ENCODE measurements at regions not wholly inside any gene's neighbourhood (a gene's known extent, or its start where the extent isn't known, plus 50 kb on each side); places are given as distances from the start of the nearest gene placed in this dataset.
A peak's percentile ranks its signal among the peaks of the same experiment; 100 is the strongest.

DNA sequence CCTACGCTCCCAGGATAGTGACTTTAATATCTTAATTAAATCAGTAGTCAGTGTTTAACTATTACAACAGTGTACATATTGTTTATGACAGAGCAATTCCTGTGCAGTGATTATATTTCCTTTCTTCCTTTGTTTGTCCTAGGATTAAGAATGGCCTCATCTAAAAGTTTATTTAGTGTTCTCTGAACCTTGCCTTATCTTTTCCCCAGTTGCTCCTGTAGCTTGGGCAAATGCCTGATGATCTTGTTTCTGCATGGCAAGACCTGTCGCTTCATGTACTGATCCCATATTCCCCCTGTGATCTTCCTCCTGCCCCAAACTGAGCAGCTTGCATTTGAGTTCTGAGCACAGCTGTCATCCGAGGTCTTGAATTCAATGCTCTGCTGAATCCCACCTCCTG is 69.1 kb upstream of the STUM start:
- DNase-seq (no peak), ATAC-seq (ENCODE audit: low read depth in 2 of 2) (no peak)
- H3K36me3 Mint-ChIP-seq = no peaks in the 10 kb centered on the region
- no peak overlapping the region for H3K27ac Mint-ChIP-seq
- no peak overlapping the region for H3K4me3 Mint-ChIP-seq
- no peaks in the 10 kb centered on the region for H3K4me1 Mint-ChIP-seq
- H3K9me3 Mint-ChIP-seq = no peaks in the 10 kb centered on the region
- H3K27me3 Mint-ChIP-seq = peaks cover 13 to 30% (median 25%) of the 10 kb centered on the region in 3 donors

DNA sequence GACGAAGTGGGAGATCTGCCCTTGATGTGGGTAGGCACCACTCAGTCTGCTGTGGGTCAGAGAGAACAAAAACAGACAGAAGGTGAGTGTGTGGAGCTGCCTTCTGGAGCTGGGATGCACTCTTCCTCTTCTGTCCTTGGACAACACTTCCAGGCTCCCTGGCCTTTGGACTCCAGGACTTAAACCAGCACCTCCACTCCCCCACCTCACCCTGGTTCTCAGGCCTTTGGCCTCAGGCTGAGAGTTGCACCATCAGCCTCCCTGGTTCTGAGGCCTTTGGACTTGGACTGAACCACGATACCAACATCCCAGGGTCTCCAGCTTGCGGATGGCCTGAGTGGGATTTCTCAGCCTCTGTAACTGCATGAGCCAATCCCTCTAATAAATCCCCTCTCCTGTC is 68.1 kb upstream of the STUM start:
- no peak for ATAC-seq (ENCODE audit: low read depth in 2 of 2)
- Mint-ChIP-seq H3K4me3 (no peak overlapping the region), H3K27me3 (peaks cover 16 to 40% (median 34%) of the 10 kb centered on the region in 3 donors), H3K9me3 (no peaks in the 10 kb centered on the region), H3K4me1 (no peaks in the 10 kb centered on the region), H3K27ac (no peak overlapping the region), H3K36me3 (no peaks in the 10 kb centered on the region)
- DNase-seq = no peak

DNA sequence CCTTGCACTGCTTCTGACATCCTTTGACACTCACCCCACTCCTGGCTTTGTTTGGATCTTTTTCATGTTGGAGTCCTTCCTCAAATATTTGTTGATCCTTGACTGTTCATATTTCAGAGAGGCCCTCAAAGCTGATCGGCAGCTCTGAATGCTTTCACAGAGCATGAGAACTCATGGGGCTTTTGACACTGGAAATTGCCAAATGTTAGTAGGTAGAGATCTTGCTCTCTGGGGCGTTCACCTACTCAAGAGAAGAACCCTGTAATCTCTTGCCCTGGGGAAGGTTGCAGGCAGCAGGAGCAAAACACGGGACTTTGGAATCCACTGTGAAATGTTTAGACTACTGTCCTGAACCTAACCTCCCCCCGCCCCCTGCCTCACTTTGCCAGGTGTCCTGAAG is 67.4 kb upstream of the STUM start:
- Mint-ChIP-seq H3K27ac (no peak overlapping the region), H3K4me1 (no peaks in the 10 kb centered on the region), H3K27me3 (peaks cover 22 to 47% (median 40%) of the 10 kb centered on the region in 3 donors), H3K4me3 (no peak overlapping the region), H3K36me3 (peaks cover 0 to under 1% of the 10 kb centered on the region in 2 donors), H3K9me3 (peaks cover 0 to 6% (median 0%) of the 10 kb centered on the region in 7 donors)
- ATAC-seq (ENCODE audit: low read depth in 2 of 2) (no peak), DNase-seq (no peak)

DNA sequence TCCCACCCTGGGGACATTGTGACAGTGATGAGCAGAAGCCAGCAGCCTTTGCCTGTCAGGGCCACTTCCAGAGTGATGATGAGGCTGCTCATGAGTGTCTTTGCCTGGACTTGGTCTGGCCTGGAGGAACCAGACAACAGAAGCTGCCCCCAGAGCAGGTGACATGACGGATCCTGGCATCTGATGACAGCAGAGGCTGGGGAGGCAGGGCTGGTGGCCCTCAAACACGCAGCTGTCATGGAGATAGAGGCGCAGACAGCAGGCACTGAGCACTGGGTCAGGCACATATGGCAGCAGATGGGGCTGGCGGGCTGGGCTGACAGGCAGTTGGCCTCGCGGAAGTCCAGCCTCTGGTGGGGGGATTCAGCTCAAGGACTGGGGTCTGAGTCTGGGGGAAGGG is 66.4 kb upstream of the STUM start:
- peaks cover 7 to 11% of the 10 kb centered on the region in 2 donors for H3K36me3 Mint-ChIP-seq
- H3K9me3 Mint-ChIP-seq = peaks cover 0 to 16% (median 6%) of the 10 kb centered on the region in 7 donors
- peaks cover 33 to 56% (median 51%) of the 10 kb centered on the region in 3 donors for H3K27me3 Mint-ChIP-seq
- no peak overlapping the region for H3K4me3 Mint-ChIP-seq
- no peak for ATAC-seq (ENCODE audit: low read depth in 2 of 2)
- no peaks in the 10 kb centered on the region for H3K4me1 Mint-ChIP-seq
- no peak for DNase-seq
- H3K27ac Mint-ChIP-seq = no peak overlapping the region

DNA sequence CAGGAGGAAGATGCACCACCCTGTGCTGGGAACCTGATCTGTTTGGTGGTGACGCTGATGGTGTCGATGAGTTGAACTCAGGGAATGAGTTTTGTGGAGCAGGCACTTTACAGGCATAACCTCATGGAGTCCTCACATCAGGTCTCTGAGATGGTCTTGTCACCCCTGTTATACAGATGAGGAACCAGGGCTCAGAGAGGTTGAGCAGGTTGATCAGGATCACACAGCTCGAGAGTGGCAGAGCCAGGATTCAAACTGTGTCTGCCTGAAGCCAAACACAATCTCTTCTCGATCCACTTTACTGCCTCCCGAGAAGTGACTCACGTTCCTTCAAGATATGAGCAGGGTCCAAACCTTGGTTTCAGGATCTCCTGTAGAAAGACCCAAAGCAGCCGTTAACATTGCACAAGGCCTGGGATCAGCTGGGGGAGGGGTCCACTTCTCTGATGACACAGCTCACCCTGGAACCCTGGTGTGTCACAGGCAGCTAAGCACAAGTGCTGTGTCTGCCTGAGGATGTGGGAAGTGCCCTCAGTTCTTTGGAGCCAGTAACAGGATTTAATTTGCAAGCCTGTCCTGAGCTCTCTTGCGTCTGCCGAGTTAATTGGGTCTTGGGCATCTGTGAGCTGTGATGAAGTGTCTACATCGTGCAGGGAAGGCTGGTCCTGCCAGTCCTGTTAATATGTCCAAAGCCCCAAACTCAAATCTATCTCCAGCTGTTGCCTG is 65.4 kb upstream of the STUM start:
- ATAC-seq (ENCODE audit: low read depth in 2 of 2) (no peak), DNase-seq (no peak)
- Mint-ChIP-seq H3K4me3 (no peak overlapping the region), H3K36me3 (peaks cover 7 to 12% of the 10 kb centered on the region in 2 donors), H3K9me3 (peaks cover 0 to 24% (median 9%) of the 10 kb centered on the region in 7 donors), H3K27ac (peak overlapping the region in 1 of 6 donors; percentile 19), H3K27me3 (peaks cover 34 to 62% (median 56%) of the 10 kb centered on the region in 3 donors), H3K4me1 (no peaks in the 10 kb centered on the region)

DNA sequence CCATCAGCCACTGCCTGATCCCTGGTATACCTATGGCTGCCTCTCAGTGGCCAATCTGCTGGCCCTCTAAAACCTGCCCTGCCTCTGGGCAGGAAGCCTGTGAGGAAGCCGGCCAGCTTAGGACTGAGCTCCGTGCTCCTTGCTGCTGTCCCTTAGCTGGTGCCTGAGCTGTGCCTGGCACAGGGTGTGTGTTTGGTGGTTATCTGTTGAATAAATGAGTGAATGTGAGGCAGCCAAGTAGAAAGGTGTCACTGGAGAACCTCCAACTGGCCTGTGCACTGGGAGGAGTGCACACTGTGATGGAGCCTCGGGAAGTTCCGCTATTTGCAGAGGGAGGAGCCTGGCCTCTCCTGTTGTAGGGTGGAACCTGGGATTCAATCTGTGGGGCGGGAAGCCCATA is 63.4 kb upstream of the STUM start:
- DNase-seq (no peak), ATAC-seq (ENCODE audit: low read depth in 2 of 2) (no peak)
- Mint-ChIP-seq H3K27ac (no peak overlapping the region), H3K27me3 (peaks cover 34 to 67% (median 64%) of the 10 kb centered on the region in 3 donors), H3K9me3 (peaks cover 0 to 25% (median 9%) of the 10 kb centered on the region in 7 donors), H3K4me3 (no peak overlapping the region), H3K36me3 (peaks cover 7 to 12% of the 10 kb centered on the region in 2 donors), H3K4me1 (no peaks in the 10 kb centered on the region)

DNA sequence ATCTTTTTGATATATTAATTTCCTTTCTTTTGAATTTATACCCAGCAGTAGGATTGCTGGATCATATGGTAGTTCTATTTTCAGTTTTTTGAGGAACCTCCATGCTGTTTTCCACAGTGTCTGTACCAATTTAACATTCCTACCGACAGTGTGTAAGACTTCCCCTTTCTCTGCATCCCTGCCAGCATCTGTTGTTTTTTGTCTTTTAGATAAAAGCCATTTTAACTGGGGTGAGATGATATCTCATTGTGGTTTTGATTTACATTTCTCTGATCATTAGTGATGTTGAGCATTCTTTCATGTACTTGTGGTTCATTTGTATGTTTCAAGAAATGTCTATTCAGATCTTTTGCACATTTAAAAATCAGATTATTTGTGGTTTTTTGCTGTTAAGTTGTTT is 62.4 kb upstream of the STUM start:
- H3K27me3 Mint-ChIP-seq = peaks cover 34 to 67% (median 64%) of the 10 kb centered on the region in 3 donors
- H3K27ac Mint-ChIP-seq = no peak overlapping the region
- no peak overlapping the region for H3K4me3 Mint-ChIP-seq
- peaks cover 0 to 25% (median 9%) of the 10 kb centered on the region in 7 donors for H3K9me3 Mint-ChIP-seq
- peaks cover 7 to 12% of the 10 kb centered on the region in 2 donors for H3K36me3 Mint-ChIP-seq
- DNase-seq (no peak), ATAC-seq (ENCODE audit: low read depth in 2 of 2) (no peak)
- H3K4me1 Mint-ChIP-seq = peaks cover 0 to 1% (median 0%) of the 10 kb centered on the region in 3 donors

DNA sequence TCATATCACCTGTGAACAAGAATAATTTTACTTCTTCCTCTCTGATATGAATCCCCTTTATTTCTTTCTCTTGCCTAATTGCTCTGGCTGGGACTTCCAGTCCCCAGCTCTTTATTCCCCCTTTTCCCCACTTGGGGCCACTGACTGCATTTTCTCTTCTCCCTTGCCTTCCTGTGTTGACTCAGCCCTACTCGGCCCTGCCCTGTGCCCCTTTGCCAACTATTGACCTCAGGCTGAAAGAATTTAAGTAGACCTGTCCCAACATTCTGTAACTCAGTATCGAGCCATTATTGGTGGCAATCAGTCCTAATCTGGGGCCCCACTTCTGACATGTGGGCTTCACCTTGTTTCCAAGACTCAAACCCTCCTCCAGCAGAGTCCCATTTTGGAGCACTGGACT is 60.6 kb upstream of the STUM start:
- Mint-ChIP-seq H3K4me3 (no peak overlapping the region), H3K9me3 (peaks cover 0 to 25% (median 11%) of the 10 kb centered on the region in 7 donors), H3K27me3 (peaks cover 25 to 53% (median 48%) of the 10 kb centered on the region in 3 donors), H3K27ac (no peak overlapping the region), H3K4me1 (peaks cover 0 to 8% (median 4%) of the 10 kb centered on the region in 3 donors), H3K36me3 (peaks cover 7 to 12% of the 10 kb centered on the region in 2 donors)
- DNase-seq (no peak), ATAC-seq (ENCODE audit: low read depth in 2 of 2) (no peak)

DNA sequence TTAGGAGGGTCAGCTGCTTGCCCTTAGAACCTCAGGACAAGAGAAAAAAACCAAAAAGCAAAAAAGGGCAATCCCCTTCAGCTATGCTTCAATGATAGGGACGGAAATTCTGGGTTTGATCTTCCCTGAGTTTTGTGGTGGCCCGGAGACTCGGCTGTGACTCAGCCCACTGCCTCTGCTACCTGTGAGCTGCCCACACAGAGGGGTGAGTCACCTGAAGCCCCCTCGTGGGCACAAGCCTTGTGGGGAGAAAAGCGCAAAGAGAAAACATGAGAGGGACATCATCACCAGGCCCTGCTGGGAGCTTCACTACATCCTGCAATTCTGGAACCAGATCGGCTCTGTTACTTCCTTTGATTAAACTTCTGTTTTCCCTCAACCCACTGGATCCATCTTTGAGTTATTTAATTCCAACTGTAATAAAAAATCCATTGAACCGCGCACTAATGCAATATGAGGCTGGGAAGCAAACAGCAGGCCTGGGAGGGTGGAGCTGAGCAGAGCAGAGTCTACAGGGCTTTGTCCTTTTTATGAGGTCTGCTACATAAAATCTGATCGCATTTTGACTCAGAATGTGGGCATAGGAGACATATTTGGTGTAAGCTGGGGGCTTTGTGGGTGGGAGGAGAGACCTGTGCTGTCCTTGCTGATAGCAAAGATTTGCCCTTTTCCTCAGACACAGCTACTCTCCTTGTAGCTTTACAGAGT is 58.7 kb upstream of the STUM start:
- Mint-ChIP-seq H3K27me3 (peaks cover 26 to 38% (median 35%) of the 10 kb centered on the region in 3 donors), H3K36me3 (peaks cover 7 to 12% of the 10 kb centered on the region in 2 donors)

DNA sequence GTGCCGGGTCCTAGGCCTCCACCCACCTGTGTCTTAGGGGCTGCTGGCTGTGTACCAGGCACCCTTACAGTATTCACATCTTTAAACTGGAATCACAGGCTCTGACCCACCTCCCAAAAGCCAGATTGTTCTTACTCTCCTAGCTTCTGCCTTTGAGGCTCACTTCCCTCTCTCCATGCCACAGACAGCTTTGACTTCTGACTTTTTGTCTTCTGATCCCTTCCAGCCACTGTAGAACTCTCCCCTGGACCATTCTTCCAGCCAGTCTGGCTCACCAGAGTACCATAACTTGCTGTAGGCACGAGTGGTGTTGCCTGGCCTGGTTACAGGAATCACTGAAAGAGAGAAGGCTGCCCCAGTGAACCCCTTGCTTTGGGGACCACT is 58.1 kb upstream of the STUM start:
- H3K4me3 Mint-ChIP-seq = no peak overlapping the region
- H3K36me3 Mint-ChIP-seq = peaks cover 7 to 12% of the 10 kb centered on the region in 2 donors
- DNase-seq = no peak
- peak overlapping the region in 2 of 6 donors; percentile 4 to 60 for H3K27ac Mint-ChIP-seq
- peaks cover 24 to 33% (median 30%) of the 10 kb centered on the region in 3 donors for H3K27me3 Mint-ChIP-seq
- H3K9me3 Mint-ChIP-seq = peaks cover 0 to 25% (median 11%) of the 10 kb centered on the region in 7 donors
- ATAC-seq (ENCODE audit: low read depth in 2 of 2) = no peak
- peaks cover 0 to 8% (median 8%) of the 10 kb centered on the region in 3 donors for H3K4me1 Mint-ChIP-seq

More for the DNA sequence above, 58.7 kb upstream of the STUM start:
- peaks cover 0 to 8% (median 8%) of the 10 kb centered on the region in 3 donors for H3K4me1 Mint-ChIP-seq
- ATAC-seq (ENCODE audit: low read depth in 2 of 2) (no peak), DNase-seq (no peak)
- H3K9me3 Mint-ChIP-seq = peaks cover 0 to 25% (median 11%) of the 10 kb centered on the region in 7 donors
- peak overlapping the region in 1 of 6 donors; percentile 69 for H3K27ac Mint-ChIP-seq
- no peak overlapping the region for H3K4me3 Mint-ChIP-seq

DNA sequence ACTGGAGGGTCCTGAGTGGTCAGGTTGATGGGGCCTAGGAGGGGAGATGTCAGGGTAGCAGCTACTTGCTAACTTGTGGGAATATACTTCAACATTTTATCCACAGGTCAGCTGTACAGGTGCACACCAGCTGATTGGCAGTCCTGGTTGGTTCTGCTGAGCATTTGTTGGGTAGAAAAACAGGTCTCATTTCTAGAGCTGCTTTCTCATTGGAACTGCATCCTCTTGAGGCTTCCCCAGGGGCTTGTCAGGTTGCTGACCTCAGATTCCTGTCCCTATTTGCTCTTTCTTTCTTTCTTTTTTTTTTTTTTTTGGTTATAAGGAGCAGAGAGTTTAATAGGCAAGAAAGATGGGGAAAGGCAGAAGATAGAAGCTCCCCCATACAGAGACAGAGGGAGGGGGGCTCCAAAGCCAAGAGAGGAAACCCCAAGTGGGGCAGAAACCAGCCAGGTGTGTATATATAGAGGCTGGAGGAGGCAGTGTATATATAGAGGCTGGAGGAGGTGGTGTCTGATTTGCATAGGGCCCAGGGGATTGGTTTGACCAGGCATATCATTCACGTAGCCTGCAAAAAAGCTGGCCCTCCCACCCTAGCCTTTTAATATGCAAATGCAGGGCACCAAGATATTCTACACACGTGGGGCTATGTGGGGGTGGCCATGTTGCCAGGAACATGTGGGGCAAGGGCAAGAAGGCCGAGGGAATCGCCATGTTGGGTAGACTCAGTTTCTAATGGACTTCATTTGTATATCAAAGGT is 57.3 kb upstream of the STUM start:
- Mint-ChIP-seq H3K9me3 (peaks cover 0 to 18% (median 11%) of the 10 kb centered on the region in 7 donors), H3K4me3 (no peak overlapping the region), H3K27me3 (peaks cover 15 to 26% (median 21%) of the 10 kb centered on the region in 3 donors), H3K4me1 (peaks cover 0 to 8% (median 8%) of the 10 kb centered on the region in 3 donors), H3K36me3 (peaks cover 7 to 10% of the 10 kb centered on the region in 2 donors), H3K27ac (peak overlapping the region in 3 of 6 donors; percentile 33 to 64 (median 61))
- ATAC-seq (ENCODE audit: low read depth in 2 of 2) (no peak), DNase-seq (no peak)

DNA sequence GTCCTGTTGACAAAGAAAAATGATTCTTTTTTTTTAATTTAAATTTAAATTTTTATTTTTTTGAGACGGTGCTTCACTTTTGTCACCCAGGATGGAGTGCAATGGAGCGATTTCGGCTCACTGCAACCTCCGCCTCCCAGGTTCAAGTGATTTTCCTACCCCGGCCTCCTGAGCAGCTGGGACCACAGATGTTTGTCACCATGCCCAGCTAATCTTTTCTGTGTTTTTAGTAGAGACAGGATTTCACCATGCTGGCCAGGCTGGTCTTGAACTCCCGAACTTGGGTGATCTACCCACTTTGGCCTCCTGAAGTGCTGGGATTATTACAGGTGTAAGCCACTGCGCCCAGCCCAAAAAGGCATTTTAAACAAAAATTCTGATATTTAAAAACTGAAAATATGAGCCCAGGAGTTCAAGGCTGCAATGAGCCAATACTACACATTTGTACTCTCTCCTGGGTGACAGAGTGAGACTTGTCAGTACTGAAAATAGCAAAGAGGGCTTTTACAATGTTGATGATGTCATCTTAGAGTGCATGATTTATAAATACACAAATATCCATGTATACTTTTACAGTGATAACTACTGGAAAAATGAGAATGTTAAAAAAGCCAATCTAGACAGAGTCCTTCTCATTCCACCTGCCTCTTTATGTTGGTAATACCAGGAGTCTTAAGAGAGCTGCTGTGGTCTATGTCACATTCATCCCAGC is 56.0 kb upstream of the STUM start:
- no peaks in the 10 kb centered on the region for H3K36me3 Mint-ChIP-seq
- H3K4me1 Mint-ChIP-seq = peaks cover 0 to 8% (median 8%) of the 10 kb centered on the region in 3 donors
- peaks cover 5 to 23% (median 21%) of the 10 kb centered on the region in 3 donors for H3K27me3 Mint-ChIP-seq
- H3K27ac Mint-ChIP-seq = no peak overlapping the region
- peaks cover 0 to 6% (median 2%) of the 10 kb centered on the region in 7 donors for H3K9me3 Mint-ChIP-seq
- no peak for DNase-seq
- no peak overlapping the region for H3K4me3 Mint-ChIP-seq
- ATAC-seq (ENCODE audit: low read depth in 2 of 2) = no peak

Data from naive B cell (primary cell).